ENCODE measurements at regions not wholly inside any gene's neighbourhood (a gene's known extent, or its start where the extent isn't known, plus 50 kb on each side); places are given as distances from the start of the nearest gene placed in this dataset.

- no peak for DNase-seq (ENCODE audit: low read depth)
These were observed 349.3 kb upstream of the SLC14A2 start for GRCh38 chr18:45266023-45266422.

DNA sequence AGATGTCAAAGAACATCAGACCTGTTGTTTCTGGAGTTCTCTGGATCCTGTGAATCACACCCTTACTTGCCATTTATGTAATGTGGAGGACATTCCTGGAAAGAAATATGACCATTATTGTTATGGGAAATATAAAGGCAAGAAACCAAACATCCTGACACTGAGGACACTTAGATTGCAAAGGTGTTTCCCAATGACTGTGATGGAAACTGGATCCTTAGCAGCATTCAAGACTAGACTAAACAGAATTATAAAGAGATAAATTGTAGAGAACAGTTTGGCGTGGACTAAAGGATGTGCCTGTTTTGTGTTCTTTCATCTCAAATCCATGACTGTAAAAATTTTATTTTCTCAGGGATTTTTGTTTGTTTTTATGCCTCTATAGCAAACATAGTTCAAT, 347.7 kb upstream of the SLC14A2 start:
- DNase-seq (ENCODE audit: low read depth): no peak

DNA sequence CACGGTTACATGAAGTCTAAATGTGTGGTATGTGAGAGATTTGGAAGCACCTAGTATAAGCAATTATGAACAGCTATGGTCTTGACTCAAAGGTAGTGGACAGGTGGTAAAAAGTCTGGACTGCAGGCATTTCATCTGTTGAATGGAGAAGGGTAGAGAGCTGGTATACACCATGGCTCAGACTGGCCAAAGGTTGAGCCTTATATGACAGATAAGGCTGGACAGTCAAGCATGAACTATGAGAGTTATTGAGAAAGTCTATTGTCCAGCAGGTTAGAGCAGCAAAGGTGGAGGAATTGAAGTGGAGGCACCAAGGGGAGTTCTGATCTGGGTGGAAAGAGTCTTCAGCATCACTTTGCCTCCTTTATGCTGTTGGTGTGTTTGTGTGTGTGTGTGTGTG, 346.7 kb upstream of the SLC14A2 start:
- no peak for DNase-seq (ENCODE audit: low read depth)

- no peak for DNase-seq (ENCODE audit: low read depth)
These were observed 344.9 kb upstream of the SLC14A2 start for GRCh38 chr18:45270289-45270771.

DNA sequence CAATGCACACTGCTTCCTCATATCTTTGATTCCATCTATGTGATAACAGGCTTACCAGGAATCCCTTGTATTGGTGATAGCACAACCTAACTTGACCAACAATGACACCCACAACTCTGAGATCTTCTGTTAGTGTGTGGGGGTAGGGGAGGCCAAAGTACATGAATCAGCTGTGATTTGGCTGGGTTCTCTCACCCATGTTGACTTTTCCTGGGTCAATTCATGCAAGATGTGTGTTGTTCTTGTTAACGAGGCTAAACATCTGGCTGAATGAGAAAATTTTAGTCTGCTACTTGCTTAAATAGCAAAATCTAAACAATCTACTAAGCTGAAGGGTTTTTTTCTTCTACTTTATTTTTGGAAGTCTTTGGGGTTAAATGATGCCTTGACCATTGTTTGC, 341.2 kb upstream of the SLC14A2 start:
- no peak for DNase-seq (ENCODE audit: low read depth)

GRCh38 chr18:45275367-45276113, 339.7 kb upstream of the SLC14A2 start:
- DNase-seq (ENCODE audit: low read depth): no peak

DNA sequence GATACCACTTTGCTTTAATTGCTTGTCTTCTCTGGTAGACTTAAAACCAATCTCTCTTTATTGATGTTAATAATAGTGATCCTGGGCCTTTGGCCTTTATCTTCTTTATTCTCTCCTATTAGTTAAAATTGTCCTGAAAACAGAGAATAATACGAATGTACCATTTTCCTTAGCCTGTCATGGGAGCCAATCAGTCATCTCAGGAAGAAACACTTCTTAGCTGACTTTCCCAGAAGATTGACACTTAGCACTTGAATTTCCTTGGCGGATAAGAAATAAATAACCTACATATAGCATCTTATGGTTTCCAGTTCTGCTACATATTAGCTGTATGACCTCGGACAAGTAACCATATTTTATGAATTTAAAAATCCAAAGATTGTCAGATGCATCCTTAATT, 338.4 kb upstream of the SLC14A2 start:
- no peak for DNase-seq (ENCODE audit: low read depth)

GRCh38 chr18:45277908-45278307, 337.4 kb upstream of the SLC14A2 start:
- no peak for DNase-seq (ENCODE audit: low read depth)

DNA sequence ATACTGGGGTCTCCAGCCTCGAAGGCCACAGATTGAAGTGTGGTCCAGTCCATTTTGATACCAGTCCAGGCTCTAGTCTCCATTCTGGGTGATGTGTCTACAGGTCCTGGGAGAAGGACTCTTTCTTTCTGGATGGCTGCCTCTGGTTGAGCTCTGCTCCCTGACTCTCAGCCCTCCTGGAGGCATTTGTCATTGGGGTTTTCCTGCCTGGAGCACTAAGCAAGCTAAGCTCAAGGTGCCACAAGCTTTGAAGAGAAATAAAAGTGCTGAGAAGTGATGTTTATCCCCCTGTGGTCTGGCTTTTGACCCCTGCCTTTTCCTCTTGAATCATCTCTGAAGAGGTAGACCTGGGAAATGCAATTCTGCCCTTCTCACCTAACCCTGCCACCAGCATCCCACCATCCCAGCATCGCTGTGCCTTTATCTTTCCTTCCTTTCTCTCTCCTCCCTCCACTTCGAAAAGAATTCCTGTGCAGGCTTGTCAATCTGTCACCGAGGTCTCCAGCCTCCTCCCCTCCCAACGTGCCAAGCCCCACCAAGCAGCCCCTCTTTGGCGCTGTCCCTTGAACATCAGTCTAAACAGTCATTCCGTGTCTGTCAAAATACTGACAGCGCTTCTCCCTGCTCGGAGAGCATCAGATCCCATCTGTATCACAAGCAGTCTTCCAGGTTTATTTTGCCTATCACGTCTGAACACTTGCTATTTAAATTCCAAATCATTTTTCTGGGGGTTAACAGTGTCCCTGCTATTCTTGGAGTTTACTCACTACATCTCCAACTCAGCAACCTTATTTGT, 334.6 kb upstream of the SLC14A2 start:
- no peak for DNase-seq (ENCODE audit: low read depth)

GRCh38 chr18:45282101-45282812, 333.0 kb upstream of the SLC14A2 start:
- DNase-seq (ENCODE audit: low read depth): no peak

DNA sequence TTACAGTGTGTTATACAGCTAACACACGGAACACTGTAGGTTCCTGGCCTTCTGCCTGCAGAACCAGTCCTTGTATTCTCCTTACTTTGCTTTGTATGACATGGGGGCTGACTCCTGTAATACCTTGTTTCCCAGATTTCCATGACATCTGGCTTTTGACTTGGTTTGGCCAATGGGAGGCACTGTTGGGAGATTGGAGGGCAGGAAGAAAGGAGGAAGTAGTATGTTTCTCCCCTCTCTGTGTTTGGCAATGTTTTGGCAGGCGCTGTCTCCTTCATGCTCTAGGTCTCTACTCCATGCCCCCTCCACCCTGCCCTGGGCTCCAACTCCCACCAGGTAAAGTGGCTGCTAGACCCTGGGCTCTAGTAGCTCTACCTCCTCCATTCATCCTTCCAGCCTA, 331.1 kb upstream of the SLC14A2 start:
- no peak for DNase-seq (ENCODE audit: low read depth)

DNA sequence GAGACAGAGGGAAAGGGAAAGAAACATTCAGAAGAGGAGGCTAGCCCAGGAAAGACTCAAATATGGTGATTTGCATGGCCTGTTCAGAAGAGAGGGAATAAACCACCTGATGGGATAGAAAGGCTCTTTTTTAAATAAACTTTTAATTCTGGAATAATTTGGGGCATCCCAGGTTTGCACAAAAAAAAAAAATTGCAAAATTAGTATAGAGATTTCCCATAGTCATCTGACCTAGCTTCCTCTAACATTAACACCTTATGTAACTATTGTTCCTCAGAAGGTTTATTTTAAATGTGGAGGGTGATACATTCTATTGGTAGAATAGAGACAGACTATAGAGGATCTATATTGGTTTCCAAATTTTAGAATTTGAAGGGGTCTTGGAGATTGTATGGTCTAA, 330.4 kb upstream of the SLC14A2 start:
- DNase-seq (ENCODE audit: low read depth): no peak

GRCh38 chr18:45285251-45285650, 330.0 kb upstream of the SLC14A2 start:
- DNase-seq (ENCODE audit: low read depth): no peak

DNA sequence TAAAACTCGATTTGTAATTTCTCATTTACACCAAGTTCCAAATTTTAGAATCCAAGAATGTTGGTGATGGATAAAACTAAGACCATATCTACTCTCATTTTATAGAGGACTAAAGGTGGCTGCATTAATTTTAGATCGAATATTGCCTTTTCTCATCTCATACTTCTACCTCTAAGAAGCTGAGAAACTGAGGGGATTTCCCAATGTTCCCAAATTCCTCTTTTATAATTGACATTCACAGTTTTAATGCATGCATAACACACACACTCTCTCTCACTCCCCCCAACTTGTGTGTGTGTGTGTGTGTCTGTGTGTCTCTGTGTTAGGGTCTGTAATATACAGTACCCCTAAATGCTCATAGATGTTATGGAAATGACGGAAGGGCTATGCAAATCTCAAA, 328.8 kb upstream of the SLC14A2 start:
- DNase-seq (ENCODE audit: low read depth): no peak

DNA sequence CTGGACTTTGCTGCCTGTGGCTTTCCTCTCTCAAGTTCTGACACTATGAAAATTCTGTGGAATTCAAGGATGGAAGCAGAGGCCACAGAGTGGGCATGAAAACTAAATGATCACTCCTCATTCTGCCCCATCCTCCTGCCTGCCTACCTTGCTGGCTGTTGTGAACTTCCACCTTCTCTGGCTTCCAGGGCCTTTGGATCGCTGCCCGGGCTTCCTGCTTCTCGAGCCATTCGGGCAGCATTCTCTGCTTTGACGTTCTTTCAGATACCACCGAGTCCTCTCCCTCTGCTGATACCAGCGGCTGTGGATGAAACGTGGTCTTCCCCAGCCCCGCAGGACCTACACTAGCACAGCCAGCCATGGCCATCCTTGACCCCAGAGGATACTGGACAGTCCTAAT, 327.7 kb upstream of the SLC14A2 start:
- no peak for DNase-seq (ENCODE audit: low read depth)

- no peak for DNase-seq (ENCODE audit: low read depth)
These were observed 324.9 kb upstream of the SLC14A2 start for GRCh38 chr18:45290364-45290763.

- no peak for DNase-seq (ENCODE audit: low read depth)
These were observed 323.4 kb upstream of the SLC14A2 start for GRCh38 chr18:45291621-45292615.

- DNase-seq (ENCODE audit: low read depth): no peak
These were observed 319.9 kb upstream of the SLC14A2 start for GRCh38 chr18:45295388-45295787.

DNA sequence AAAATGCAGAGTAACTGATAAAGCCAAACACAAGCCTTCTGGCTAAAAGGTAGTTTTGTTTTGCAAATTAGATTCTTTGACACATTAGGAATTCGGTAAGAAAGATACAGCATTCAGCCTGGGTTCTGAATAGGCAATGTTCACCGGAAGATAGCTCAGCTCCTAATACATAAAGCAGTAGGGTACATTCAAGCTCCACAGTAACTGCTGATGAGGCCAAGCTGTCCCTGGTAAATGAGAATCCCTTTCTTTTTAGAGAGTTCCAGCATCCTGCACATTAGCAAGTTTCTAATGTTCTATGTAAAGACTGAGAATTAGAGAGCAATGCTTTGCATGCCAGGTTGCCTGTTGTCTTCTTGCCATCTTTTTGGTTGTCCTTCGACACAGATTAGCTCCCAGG, 316.3 kb upstream of the SLC14A2 start:
- DNase-seq (ENCODE audit: low read depth): no peak

DNA sequence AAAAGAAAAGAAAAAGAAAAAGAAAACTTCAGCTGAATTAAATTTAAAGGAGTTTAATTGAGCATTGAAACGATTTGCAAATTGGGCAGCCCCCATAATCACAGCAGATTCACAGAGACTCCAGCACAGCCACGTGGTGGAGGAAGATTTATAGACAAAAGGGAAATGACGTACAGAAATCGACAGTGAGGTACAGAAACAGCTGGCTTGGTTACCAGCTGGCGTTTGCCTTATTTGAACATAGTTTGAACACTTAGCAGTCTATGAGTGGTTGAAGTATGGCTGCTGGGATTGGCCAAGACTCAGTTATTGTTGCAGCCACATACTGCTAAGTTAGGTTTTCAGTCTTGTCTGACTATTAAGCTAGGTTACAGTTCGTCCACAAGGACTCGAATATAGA, 312.2 kb upstream of the SLC14A2 start:
- no peak for DNase-seq (ENCODE audit: low read depth)

- DNase-seq (ENCODE audit: low read depth): no peak
These were observed 310.7 kb upstream of the SLC14A2 start for GRCh38 chr18:45304558-45304957.
